Liver (tissue), 3 donors: ENCODE measurements at regions not wholly inside any gene's neighbourhood (a gene's known extent, or its start where the extent isn't known, plus 50 kb on each side); places are given as distances from the start of the nearest gene placed in this dataset.
"Not testable (repeated sequence)": the region's sequence is repeated elsewhere in the genome, so short reads cannot be mapped to it uniquely, and the experiment has no call there.

Source experiments
- CTCF ChIP-seq: fragments of 150-350 bp; IDR thresholded peaks from 2 replicates; pipeline ENCODE4 v1.5.1; 2017; ENCODE audit warnings: improper control_type of control experiment, low read depth, low read length; ENCODE audit not compliant: missing input control
- EGR1 ChIP-seq, 2 donors: IDR thresholded peaks; 2 replicates each; pipeline ENCODE4 v1.6.1; 2016 to 2018; ENCODE audit warnings: antibody characterized with exemption in 2 of 2, low read depth in 2 of 2
- FOXA1 ChIP-seq: IDR thresholded peaks from 2 replicates; pipeline ENCODE4 v1.6.1; 2016; ENCODE audit warnings: antibody characterized with exemption
- FOXA2 ChIP-seq: IDR thresholded peaks from 2 replicates; pipeline ENCODE4 v1.6.1; 2016; ENCODE audit warnings: antibody characterized with exemption
- GABPA ChIP-seq, 2 donors: IDR thresholded peaks in 1 of 2; conservative IDR thresholded peaks in 1 of 2; 2 replicates each; pipeline ENCODE4 v1.6.1; 2016; ENCODE audit warnings: antibody characterized with exemption in 2 of 2, mild to moderate bottlenecking in 1 of 2, moderate library complexity in 1 of 2
- HNF4A ChIP-seq, 2 donors: conservative IDR thresholded peaks; 2 replicates each; pipeline ENCODE4 v1.6.1; 2016; ENCODE audit warnings: antibody characterized with exemption in 2 of 2, mild to moderate bottlenecking in 2 of 2
- JUND ChIP-seq, 2 donors: IDR thresholded peaks; 2 replicates each; pipeline ENCODE4 v1.6.1; 2016; ENCODE audit warnings: antibody characterized with exemption in 2 of 2
- NR2F2 ChIP-seq: IDR thresholded peaks from 2 replicates; pipeline ENCODE4 v1.6.1; 2016; ENCODE audit warnings: antibody characterized with exemption
- RAD21 ChIP-seq, 2 donors: IDR thresholded peaks; 2 replicates each; pipeline ENCODE4 v1.6.1; 2016; ENCODE audit warnings: antibody characterized with exemption in 2 of 2, mild to moderate bottlenecking in 2 of 2
- TAF1 ChIP-seq: conservative IDR thresholded peaks from 2 replicates; pipeline ENCODE4 v1.6.1; 2016; ENCODE audit warnings: antibody characterized with exemption, mild to moderate bottlenecking
- YY1 ChIP-seq: IDR thresholded peaks from 2 replicates; pipeline ENCODE4 v1.6.1; 2016; ENCODE audit warnings: antibody characterized with exemption, mild to moderate bottlenecking
- ZBTB33 ChIP-seq: IDR thresholded peaks from 2 replicates; pipeline ENCODE4 v1.6.1; 2016; ENCODE audit warnings: antibody characterized with exemption
- TF ChIP-seq, protein P1 (sequence below): IDR thresholded peaks from 2 replicates; pipeline ENCODE4 v1.6.1; 2016; ENCODE audit warnings: antibody characterized with exemption, mild to moderate bottlenecking
- TF ChIP-seq, protein P2 (sequence below): IDR thresholded peaks from 2 replicates; pipeline ENCODE4 v1.6.1; 2016; ENCODE audit warnings: antibody characterized with exemption
- donor health status: healthy.
- donor health status: healthy.

GRCh38 chr5:52634171-52634570 is 153.5 kb upstream of the ITGA1 start:
- TF ChIP-seq, protein P1, sequence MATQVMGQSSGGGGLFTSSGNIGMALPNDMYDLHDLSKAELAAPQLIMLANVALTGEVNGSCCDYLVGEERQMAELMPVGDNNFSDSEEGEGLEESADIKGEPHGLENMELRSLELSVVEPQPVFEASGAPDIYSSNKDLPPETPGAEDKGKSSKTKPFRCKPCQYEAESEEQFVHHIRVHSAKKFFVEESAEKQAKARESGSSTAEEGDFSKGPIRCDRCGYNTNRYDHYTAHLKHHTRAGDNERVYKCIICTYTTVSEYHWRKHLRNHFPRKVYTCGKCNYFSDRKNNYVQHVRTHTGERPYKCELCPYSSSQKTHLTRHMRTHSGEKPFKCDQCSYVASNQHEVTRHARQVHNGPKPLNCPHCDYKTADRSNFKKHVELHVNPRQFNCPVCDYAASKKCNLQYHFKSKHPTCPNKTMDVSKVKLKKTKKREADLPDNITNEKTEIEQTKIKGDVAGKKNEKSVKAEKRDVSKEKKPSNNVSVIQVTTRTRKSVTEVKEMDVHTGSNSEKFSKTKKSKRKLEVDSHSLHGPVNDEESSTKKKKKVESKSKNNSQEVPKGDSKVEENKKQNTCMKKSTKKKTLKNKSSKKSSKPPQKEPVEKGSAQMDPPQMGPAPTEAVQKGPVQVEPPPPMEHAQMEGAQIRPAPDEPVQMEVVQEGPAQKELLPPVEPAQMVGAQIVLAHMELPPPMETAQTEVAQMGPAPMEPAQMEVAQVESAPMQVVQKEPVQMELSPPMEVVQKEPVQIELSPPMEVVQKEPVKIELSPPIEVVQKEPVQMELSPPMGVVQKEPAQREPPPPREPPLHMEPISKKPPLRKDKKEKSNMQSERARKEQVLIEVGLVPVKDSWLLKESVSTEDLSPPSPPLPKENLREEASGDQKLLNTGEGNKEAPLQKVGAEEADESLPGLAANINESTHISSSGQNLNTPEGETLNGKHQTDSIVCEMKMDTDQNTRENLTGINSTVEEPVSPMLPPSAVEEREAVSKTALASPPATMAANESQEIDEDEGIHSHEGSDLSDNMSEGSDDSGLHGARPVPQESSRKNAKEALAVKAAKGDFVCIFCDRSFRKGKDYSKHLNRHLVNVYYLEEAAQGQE, result not testable (repeated sequence)
- not testable (repeated sequence) for TF ChIP-seq RAD21 (IDR thresholded peaks at IDR 0.05); NR2F2; CTCF; TAF1; YY1; FOXA2; HNF4A (conservative IDR thresholded peaks at IDR 0.05); GABPA (IDR thresholded peaks at IDR 0.05 in 1 of 2, conservative IDR thresholded peaks at IDR 0.05 in 1 of 2); ZBTB33; FOXA1; JUND (IDR thresholded peaks at IDR 0.05); EGR1 (IDR thresholded peaks at IDR 0.05; ENCODE audit: low read depth in 2 of 2)
- TF ChIP-seq, protein P2, sequence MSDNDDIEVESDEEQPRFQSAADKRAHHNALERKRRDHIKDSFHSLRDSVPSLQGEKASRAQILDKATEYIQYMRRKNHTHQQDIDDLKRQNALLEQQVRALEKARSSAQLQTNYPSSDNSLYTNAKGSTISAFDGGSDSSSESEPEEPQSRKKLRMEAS, result not testable (repeated sequence)
